ENCODE measurements at regions not wholly inside any gene's neighbourhood (a gene's known extent, or its start where the extent isn't known, plus 50 kb on each side); places are given as distances from the start of the nearest gene placed in this dataset.

- DNase-seq = no peak
- peak overlapping the region; percentile 96 for H3K27ac ChIP-seq (replicated peaks)
- H3K27me3 ChIP-seq (ENCODE audit: low read depth) = no peaks in the 10 kb centered on the region
- peaks cover 71% of the 10 kb centered on the region for H3K4me1 ChIP-seq
- intact Hi-C loops (cut with micrococcal nuclease) = loop anchor here (10.0 kb wide), 1 partner anchor 87 kb away; no protein-coding TSS in a partner anchor
- no peak for TF ChIP-seq CTCF (IDR thresholded peaks at IDR 0.05; ENCODE audit: borderline replicate concordance)
- no peaks in the 10 kb centered on the region for H3K9me3 ChIP-seq (replicated peaks)
- H3K36me3 ChIP-seq = no peaks in the 10 kb centered on the region
- no peak overlapping the region for H3K4me3 ChIP-seq
These were observed 50.2 kb upstream of the CTAGE1 start for GRCh38 chr18:22467760-22468553.

- intact Hi-C loops (cut with micrococcal nuclease) = loop anchor here (10.0 kb wide), 1 partner anchor 86 kb away; no protein-coding TSS in a partner anchor
- DNase-seq = no peak
- Histone ChIP-seq H3K27ac (replicated peaks) (peak overlapping the region; percentile 96), H3K4me1 (peaks cover 75% of the 10 kb centered on the region), H3K27me3 (ENCODE audit: low read depth) (no peaks in the 10 kb centered on the region), H3K9me3 (replicated peaks) (no peaks in the 10 kb centered on the region), H3K36me3 (no peaks in the 10 kb centered on the region), H3K4me3 (no peak overlapping the region)
- TF ChIP-seq CTCF (IDR thresholded peaks at IDR 0.05; ENCODE audit: borderline replicate concordance) = no peak
These were observed 50.8 kb upstream of the CTAGE1 start for GRCh38 chr18:22468554-22468891.

DNA sequence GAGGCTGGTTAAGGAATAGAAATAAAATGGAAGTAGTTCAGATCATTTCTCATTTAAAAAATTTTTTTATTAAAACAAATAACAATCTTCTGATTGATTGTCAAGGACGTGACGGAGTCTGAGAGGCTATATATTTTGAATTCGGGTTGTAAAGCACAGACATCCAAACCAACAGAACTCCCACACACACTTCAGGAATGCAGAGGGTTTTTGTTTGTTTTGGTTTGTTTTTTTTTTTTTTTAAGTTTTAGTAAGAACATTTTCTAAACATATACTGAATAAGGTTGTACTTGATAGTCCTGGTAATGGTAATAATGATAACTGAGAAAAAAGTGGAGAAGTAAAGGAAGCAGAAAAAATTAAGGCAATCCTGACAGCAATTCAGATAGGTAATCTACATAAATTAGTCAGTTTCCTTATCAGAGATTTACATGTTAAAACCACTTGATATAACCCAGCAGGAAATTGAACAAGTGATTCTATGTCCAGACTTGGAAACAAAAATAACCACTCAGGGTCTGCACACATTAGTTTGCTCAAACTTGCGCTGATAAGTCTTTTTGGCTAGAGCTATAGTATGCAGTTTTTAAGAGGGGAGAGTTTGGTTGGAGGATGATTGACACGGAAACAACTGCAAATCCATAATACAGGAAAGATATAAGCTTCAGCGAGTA, 51.5 kb upstream of the CTAGE1 start:
- no peak overlapping the region for H3K4me3 ChIP-seq
- intact Hi-C loops (cut with micrococcal nuclease) = loop anchor here (10.0 kb wide), 1 partner anchor 86 kb away; no protein-coding TSS in a partner anchor
- TF ChIP-seq CTCF (IDR thresholded peaks at IDR 0.05; ENCODE audit: borderline replicate concordance) = no peak
- H3K27me3 ChIP-seq (ENCODE audit: low read depth) = no peaks in the 10 kb centered on the region
- H3K27ac ChIP-seq (replicated peaks) = peak overlapping the region; percentile 96
- H3K9me3 ChIP-seq (replicated peaks) = no peaks in the 10 kb centered on the region
- no peaks in the 10 kb centered on the region for H3K36me3 ChIP-seq
- peaks cover 75% of the 10 kb centered on the region for H3K4me1 ChIP-seq
- DNase-seq = no peak

GRCh38 chr18:22469926-22470247, 52.2 kb upstream of the CTAGE1 start:
- intact Hi-C loops (cut with micrococcal nuclease) = loop anchor here (10.0 kb wide), 1 partner anchor 85 kb away; no protein-coding TSS in a partner anchor
- H3K27ac ChIP-seq (replicated peaks) = peak overlapping the region; percentile 96
- H3K9me3 ChIP-seq (replicated peaks) = no peaks in the 10 kb centered on the region
- H3K36me3 ChIP-seq = no peaks in the 10 kb centered on the region
- TF ChIP-seq CTCF (IDR thresholded peaks at IDR 0.05; ENCODE audit: borderline replicate concordance) = no peak
- H3K4me1 ChIP-seq = peaks cover 75% of the 10 kb centered on the region
- H3K27me3 ChIP-seq (ENCODE audit: low read depth) = no peaks in the 10 kb centered on the region
- H3K4me3 ChIP-seq = no peak overlapping the region
- no peak for DNase-seq

DNA sequence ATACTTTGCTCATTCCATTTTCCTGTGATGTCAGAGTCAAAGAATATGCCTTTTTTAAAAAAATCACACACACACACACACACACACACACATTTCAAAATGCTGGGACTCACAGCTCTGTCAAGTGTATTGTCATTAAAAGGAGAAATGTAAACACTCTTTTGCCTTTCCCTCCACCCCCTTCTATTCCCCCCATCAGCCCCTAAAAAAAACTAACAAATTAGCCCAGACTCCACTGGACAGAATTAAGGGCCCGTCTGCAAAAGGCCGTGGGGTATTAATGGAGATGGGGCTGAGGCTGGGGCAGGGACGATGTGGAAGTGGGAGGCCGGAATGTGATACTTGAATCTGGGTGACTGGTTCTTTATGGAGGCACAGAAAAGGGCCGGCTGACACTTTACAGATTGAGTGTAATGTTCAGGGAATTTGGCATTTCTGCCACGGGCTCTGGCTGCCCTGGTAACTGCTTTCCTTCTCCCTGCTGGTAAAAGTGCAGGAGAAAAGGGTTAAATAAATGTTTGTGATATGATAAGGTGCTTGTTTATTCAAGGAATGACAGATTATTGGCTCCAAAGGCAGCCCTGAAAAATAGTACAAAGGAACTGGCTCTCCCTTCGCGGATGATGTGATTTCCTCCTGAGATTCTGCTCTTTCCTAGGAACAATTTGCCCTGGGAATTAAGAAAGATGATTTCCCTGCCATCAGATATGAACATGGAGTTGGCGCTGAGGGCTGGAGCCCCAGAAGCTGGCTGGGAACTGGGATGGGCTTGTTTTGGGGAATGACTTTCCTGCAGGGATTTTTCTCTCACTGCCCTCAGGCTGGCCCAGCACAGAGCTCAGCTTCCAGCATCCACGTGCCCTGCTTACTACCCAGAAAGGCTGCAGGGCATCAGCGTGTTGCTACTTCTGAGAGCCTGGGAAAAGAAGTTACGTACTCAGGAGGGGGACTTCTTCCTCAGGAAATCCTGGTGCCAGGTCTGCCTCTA, 52.8 kb upstream of the CTAGE1 start:
- Histone ChIP-seq H3K9me3 (replicated peaks) (no peaks in the 10 kb centered on the region), H3K27me3 (ENCODE audit: low read depth) (no peaks in the 10 kb centered on the region), H3K4me3 (peak overlapping the region; percentile 9), H3K36me3 (no peaks in the 10 kb centered on the region), H3K27ac (replicated peaks) (peak overlapping the region; percentile 96), H3K4me1 (peaks cover 70% of the 10 kb centered on the region)
- TF ChIP-seq CTCF (IDR thresholded peaks at IDR 0.05; ENCODE audit: borderline replicate concordance) = no peak
- DNase-seq = peak; percentile 42
- intact Hi-C loops (cut with micrococcal nuclease) = no loop called here
